Panc1 (cell line): ENCODE measurements at regions not wholly inside any gene's neighbourhood (a gene's known extent, or its start where the extent isn't known, plus 50 kb on each side); places are given as distances from the start of the nearest gene placed in this dataset.
A peak's percentile ranks its signal among the peaks of the same experiment; 100 is the strongest.

Experiments used
- ATAC-seq: fragments of 200-7000 bp; cut with Tn5 transposase; 2 replicates; pipeline ENCODE4 v1.9.1; 2020; ENCODE audit warnings: mild to moderate bottlenecking, moderate library complexity
- BruUV-seq: library from RNA; stranded (reverse); fragments of 400-500 nt; replicated peaks from 2 replicates; lab custom pipeline; 2021; lab: Mats Ljungman, UMichigan
- CTCF ChIA-PET: fragments of 300-600 bp; sonication (Branson Sonifier 250); formaldehyde crosslinking; loops from one replicate; lab custom pipeline; 2022; ENCODE audit warnings: antibody characterized with exemption; lab: Charles Lee
- POLR2A ChIA-PET: fragments of 300-600 bp; sonication (Branson Sonifier 250); formaldehyde crosslinking; loops from one replicate; lab custom pipeline; 2022; ENCODE audit warnings: antibody characterized with exemption; lab: Charles Lee
- DNase-seq: peaks from one replicate; pipeline ENCODE4 v3.0.0-alpha.2; 2010; ENCODE audit warnings: low read depth, low spot score
- H3K27ac ChIP-seq: 2 replicates; pipeline ENCODE4 v1.5.1; 2011; ENCODE audit warnings: mild to moderate bottlenecking, low read length, inconsistent platforms
- H3K27me3 ChIP-seq: fragments of 200-500 bp; sonication (Bioruptor generic); 2 replicates; pipeline ENCODE4 v1.6.0; 2014; ENCODE audit warnings: low read length, inconsistent platforms; ENCODE audit not compliant: control insufficient read depth, insufficient read depth
- H3K36me3 ChIP-seq: fragments of 200-500 bp; sonication (Bioruptor generic); 2 replicates; pipeline ENCODE4 v1.5.1; 2014; ENCODE audit warnings: inconsistent platforms, mild to moderate bottlenecking, low read length, moderate library complexity; ENCODE audit not compliant: control insufficient read depth, insufficient read depth
- H3K4me1 ChIP-seq: 2 replicates; pipeline ENCODE4 v1.5.1; 2011; ENCODE audit warnings: inconsistent platforms, mild to moderate bottlenecking, low read length, moderate library complexity; ENCODE audit not compliant: control insufficient read depth, insufficient read depth
- H3K4me3 ChIP-seq, 2 experiments: 2 replicates each; pipeline ENCODE4 v1.5.1; 2011 to 2012; ENCODE audit warnings: low read depth in 2 of 2, low read length in 2 of 2, mild to moderate bottlenecking in 2 of 2, inconsistent platforms in 1 of 2, moderate library complexity in 1 of 2
- H3K9me3 ChIP-seq: fragments of 200-500 bp; sonication (Bioruptor generic); 2 replicates; pipeline ENCODE4 v1.5.1; 2014; ENCODE audit warnings: low read depth, mild to moderate bottlenecking, inconsistent platforms, low read length, moderate library complexity; ENCODE audit not compliant: control insufficient read depth, insufficient read depth
- CTCF ChIP-seq: fragments of 450-650 bp; IDR thresholded peaks from 2 replicates; pipeline ENCODE4 v1.5.1; 2017; ENCODE audit warnings: mild to moderate bottlenecking
- POLR2AphosphoS5 ChIP-seq: IDR thresholded peaks from 2 replicates; pipeline ENCODE4 v1.6.1; 2012; ENCODE audit warnings: mild to moderate bottlenecking, low read depth, low read length, moderate library complexity
- REST ChIP-seq, 2 experiments: IDR thresholded peaks; 2 replicates each; pipeline ENCODE4 v1.6.1; 2011 to 2012; ENCODE audit warnings: low read depth in 2 of 2, control low read depth in 1 of 2, low read length in 1 of 2, mild to moderate bottlenecking in 1 of 2, moderate library complexity in 1 of 2; ENCODE audit not compliant: insufficient read depth in 1 of 2
- SIN3A ChIP-seq: IDR thresholded peaks from 2 replicates; pipeline ENCODE4 v1.6.1; 2012; ENCODE audit warnings: low read depth, mild to moderate bottlenecking, low read length, moderate library complexity, borderline replicate concordance; ENCODE audit not compliant: insufficient read depth
- TCF7L2 ChIP-seq: IDR thresholded peaks from 2 replicates; pipeline ENCODE4 v1.6.1; 2011; ENCODE audit warnings: mild to moderate bottlenecking, low read depth, low read length, inconsistent platforms
- in situ Hi-C: cut with HindIII; loops from 2 replicates; pipeline ENCODE4 v1.10.0; 2016; ENCODE audit warnings: low sequenced_read_pairs, low pct_unique_long_range_greater_than_20kb
- intact Hi-C: fragments of 100-400 bp; cut with micrococcal nuclease; formaldehyde crosslinking; loops from one replicate; pipeline ENCODE4 v1.10.0; 2022; ENCODE audit not compliant: unreplicated experiment

- no peak for TF ChIP-seq POLR2AphosphoS5
- no peak for TF ChIP-seq SIN3A
- TF ChIP-seq REST (IDR thresholded peaks at IDR 0.05; ENCODE audit: insufficient read depth in 1 of 2, low read depth in 2 of 2, low read length in 1 of 2): no peak
- no peak for TF ChIP-seq CTCF
- TF ChIP-seq TCF7L2: no peak
These were observed 404.6 kb downstream of the SOX9 start for GRCh38 chr17:72525225-72526015.

GRCh38 chr17:72526769-72527168 is 405.9 kb downstream of the SOX9 start:
- no TSS peak for BruUV-seq
- CTCF ChIA-PET: no interaction called here
- Histone ChIP-seq H3K9me3 (no peaks in the 10 kb centered on the region), H3K27me3 (no peaks in the 10 kb centered on the region), H3K36me3 (no peaks in the 10 kb centered on the region), H3K4me3 (no peak overlapping the region), H3K27ac (peak overlapping the region; percentile 79), H3K4me1 (peaks cover 83% of the 10 kb centered on the region)
- no peak for DNase-seq
- ATAC-seq: no peak
- intact Hi-C loops: no loop called here
- POLR2A ChIA-PET: no interaction called here
- TF ChIP-seq CTCF (no peak), POLR2AphosphoS5 (no peak), TCF7L2 (no peak), REST (IDR thresholded peaks at IDR 0.05; ENCODE audit: insufficient read depth in 1 of 2, low read depth in 2 of 2, low read length in 1 of 2) (no peak), SIN3A (no peak)
- in situ Hi-C loops: no loop called here

More at GRCh38 chr17:72525225-72526015, 404.6 kb downstream of the SOX9 start:
- ChIA-PET CTCF (interaction anchor here (0.6 to 0.7 kb wide), 2 partner anchors 21 to 844 kb away, joined by 4 to 8 read pairs; no protein-coding TSS in a partner anchor), POLR2A (interaction anchor here (0.9 kb wide), 1 partner anchor 9 kb away, joined by 3 read pairs; no protein-coding TSS in a partner anchor)
- H3K4me1 ChIP-seq: peaks cover 82% of the 10 kb centered on the region
- intact Hi-C loops: no loop called here
- in situ Hi-C loops: no loop called here
- no peaks in the 10 kb centered on the region for H3K9me3 ChIP-seq
- H3K27ac ChIP-seq: peak overlapping the region; percentile 79
- ATAC-seq (no peak), DNase-seq (no peak)
- no peak overlapping the region for H3K4me3 ChIP-seq
- H3K27me3 ChIP-seq: no peaks in the 10 kb centered on the region
- H3K36me3 ChIP-seq: no peaks in the 10 kb centered on the region
- BruUV-seq: TSS peak; percentile 22
